A549 (cell line): ENCODE measurements at regions not wholly inside any gene's neighbourhood (a gene's known extent, or its start where the extent isn't known, plus 50 kb on each side); places are given as distances from the start of the nearest gene placed in this dataset.

Experiments
- CEBPB ChIP-seq, 2 experiments: fragments of >200 bp in 1 of 2; sonication (Bioruptor Twin) in 1 of 2; formaldehyde crosslinking in 1 of 2; IDR thresholded peaks; 2 replicates each; pipeline ENCODE4 v1.6.1; 2012 to 2016
- CTCF ChIP-seq: fragments of >200 bp; sonication (Bioruptor Twin); formaldehyde crosslinking; IDR thresholded peaks from 3 replicates; pipeline ENCODE4 v1.5.1; 2016
- E2F6 ChIP-seq: IDR thresholded peaks from 2 replicates; pipeline ENCODE4 v1.6.1; 2012; ENCODE audit warnings: low read depth, borderline replicate concordance
- EP300 ChIP-seq, 2 experiments: fragments of >200 bp; sonication (Bioruptor Twin); formaldehyde crosslinking; IDR thresholded peaks; 2 replicates in 1 of 2; 3 replicates in 1 of 2; pipeline ENCODE4 v1.6.1; 2016 to 2017
- FOXS1 ChIP-seq: fragments of 250-450 bp; sonication (Bioruptor Pico); IDR thresholded peaks from 2 replicates; pipeline ENCODE4 v1.5.0; 2020; ENCODE audit warnings: mild to moderate bottlenecking, moderate library complexity
- KDM1A ChIP-seq: fragments of 200-600 bp; sonication (generic); IDR thresholded peaks from 2 replicates; pipeline ENCODE4 v1.6.1; 2016; ENCODE audit warnings: low read depth, mild to moderate bottlenecking
- KDM5A ChIP-seq: fragments of 200-600 bp; sonication (generic); IDR thresholded peaks from 2 replicates; pipeline ENCODE4 v1.6.1; 2016; ENCODE audit warnings: antibody characterized with exemption, mild to moderate bottlenecking
- POLR2A ChIP-seq: IDR thresholded peaks from 2 replicates; pipeline ENCODE4 v1.6.1; 2012; ENCODE audit warnings: mild to moderate bottlenecking, low read length
- SMC3 ChIP-seq: fragments of >200 bp; sonication (Bioruptor Twin); formaldehyde crosslinking; IDR thresholded peaks from 3 replicates; pipeline ENCODE4 v1.6.1; 2018; ENCODE audit warnings: inconsistent platforms
- ZFP36 ChIP-seq: fragments of 450-650 bp; IDR thresholded peaks from 2 replicates; pipeline ENCODE4 v1.6.1; 2014; ENCODE audit warnings: borderline replicate concordance; ENCODE audit not compliant: partially characterized antibody

- no peak for TF ChIP-seq POLR2A
- TF ChIP-seq CTCF, result no peak
- no peak for TF ChIP-seq FOXS1 (CRISPR knock-in tag)
- no peak for TF ChIP-seq SMC3
- no peak for TF ChIP-seq EP300 (IDR thresholded peaks at IDR 0.05)
- no peak for TF ChIP-seq E2F6
- TF ChIP-seq KDM5A, result no peak
- no peak for TF ChIP-seq ZFP36
- TF ChIP-seq KDM1A, result no peak
- TF ChIP-seq CEBPB (IDR thresholded peaks at IDR 0.05), result no peak
Measured at GRCh38 chr16:85386467-85387170, 226.5 kb upstream of the GSE1 start.
